ENCODE measurements at regions not wholly inside any gene's neighbourhood (a gene's known extent, or its start where the extent isn't known, plus 50 kb on each side); places are given as distances from the start of the nearest gene placed in this dataset.

DNA sequence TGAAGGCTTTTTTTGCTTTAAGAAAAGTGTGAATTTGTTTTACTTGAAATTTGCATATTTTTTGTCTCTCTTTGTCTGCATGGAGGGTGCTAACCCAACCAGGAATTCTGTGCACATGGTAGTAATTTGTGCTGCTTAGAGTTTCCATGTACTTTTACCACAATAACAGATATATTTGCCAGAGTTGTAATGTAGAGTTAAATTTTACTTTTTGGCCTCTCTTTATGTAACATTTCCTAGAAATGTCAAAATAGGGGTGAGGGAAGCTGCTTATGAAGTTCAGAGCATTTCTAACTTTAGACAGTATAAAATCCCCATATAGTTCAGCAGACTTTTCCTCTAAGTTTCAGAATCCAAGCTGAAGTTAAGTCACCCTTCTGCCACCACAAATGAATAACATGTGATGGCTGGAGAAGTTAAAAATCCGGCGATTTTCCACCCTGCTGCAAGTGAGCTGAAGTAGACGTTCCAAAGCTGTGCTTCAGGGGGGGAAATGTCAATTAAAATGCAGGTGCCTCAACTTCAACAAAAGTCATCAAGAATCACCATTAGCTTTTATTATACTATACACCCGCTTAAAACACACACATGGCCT is 385.7 kb upstream of the NR2F2 start:
- no peak for DNase-seq (ENCODE audit: low read depth in 2 of 2)

- no peak for DNase-seq (ENCODE audit: low read depth in 2 of 2)
Observed at GRCh38 chr15:95946241-95946640, 384.3 kb upstream of the NR2F2 start.

DNA sequence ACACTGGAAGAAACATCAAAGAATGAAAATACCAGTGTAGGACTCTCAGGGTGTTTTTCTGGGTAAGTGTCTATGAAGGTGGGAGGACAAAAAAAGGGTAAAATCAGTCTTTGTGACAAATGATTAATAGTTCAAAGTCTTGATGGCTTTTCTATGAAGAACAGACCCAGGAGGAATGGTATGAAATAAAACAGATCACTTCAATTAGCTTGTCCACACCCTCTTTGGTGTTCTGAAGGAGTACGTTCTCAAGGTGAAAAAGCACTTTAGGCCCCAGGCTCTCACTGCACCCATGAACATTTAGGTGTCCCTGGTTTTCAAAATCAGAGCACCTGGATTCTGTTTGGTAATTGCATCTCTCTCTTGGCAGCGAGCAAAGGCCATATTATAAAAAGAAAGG is 383.6 kb upstream of the NR2F2 start:
- no peak for DNase-seq (ENCODE audit: low read depth in 2 of 2)

- DNase-seq (ENCODE audit: low read depth in 2 of 2) = no peak
Observed at GRCh38 chr15:95948411-95948810, 382.1 kb upstream of the NR2F2 start.

DNA sequence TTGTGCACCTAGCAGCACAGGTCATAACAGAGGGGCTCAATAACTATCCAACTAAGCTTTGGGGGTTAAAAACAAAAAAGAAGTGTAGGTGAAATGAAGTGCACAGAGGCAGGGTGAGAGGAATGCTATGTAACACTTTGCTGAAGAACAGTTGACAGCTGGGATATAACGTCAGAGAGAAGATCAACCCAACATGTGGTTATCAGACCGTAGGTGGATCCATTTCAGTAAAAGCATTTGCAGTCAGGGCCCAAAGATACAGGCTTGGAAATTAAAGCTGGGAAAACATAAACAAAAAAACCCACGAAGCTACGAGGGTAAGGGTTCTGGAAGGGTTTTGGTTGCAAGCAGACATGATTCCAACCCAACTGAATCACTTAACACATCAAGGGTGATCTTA is 377.5 kb upstream of the NR2F2 start:
- no peak for DNase-seq (ENCODE audit: low read depth in 2 of 2)

DNA sequence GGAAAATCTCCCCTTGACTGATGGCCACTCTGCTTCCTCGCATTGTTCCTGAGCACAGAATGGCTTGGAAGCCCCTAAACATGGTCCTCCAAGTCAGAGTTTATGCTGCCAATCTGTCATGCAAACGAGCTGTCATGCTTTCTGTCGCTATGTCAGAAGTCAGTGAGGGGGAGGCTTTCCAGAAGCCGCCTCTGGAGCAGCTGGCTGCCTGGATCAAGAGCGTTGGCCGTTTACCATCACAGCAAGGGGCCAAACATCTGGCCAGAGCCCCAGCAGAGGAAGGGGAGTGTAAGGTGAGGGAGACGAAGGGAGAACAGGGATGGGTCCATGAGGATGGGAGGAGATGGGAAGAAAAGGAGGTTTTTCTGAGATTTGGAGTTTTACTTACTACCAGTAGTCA is 372.6 kb upstream of the NR2F2 start:
- DNase-seq (ENCODE audit: low read depth in 2 of 2) = no peak

- DNase-seq (ENCODE audit: low read depth in 2 of 2) = no peak
Observed at GRCh38 chr15:95958382-95958781, 372.1 kb upstream of the NR2F2 start.

DNA sequence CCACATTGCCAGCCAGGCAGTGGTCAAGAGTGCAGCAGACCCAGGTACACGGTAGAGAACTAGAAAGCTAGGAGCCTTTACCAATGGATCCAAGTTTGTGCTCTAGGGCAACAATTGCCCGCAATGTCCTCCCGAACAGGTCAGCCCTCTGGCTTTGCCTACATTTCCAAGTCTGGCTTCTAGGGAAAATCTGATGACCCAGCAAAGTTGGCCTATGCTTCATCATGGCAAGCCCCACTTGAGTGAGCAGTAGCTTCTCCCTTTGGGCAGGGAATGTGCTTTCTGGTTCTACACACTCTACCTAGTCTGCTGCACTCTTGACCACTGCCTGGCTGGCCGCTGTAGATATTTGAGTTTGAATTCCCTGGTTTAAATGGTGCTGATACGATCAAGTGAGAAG is 361.6 kb upstream of the NR2F2 start:
- no peak for DNase-seq (ENCODE audit: low read depth in 2 of 2)

DNA sequence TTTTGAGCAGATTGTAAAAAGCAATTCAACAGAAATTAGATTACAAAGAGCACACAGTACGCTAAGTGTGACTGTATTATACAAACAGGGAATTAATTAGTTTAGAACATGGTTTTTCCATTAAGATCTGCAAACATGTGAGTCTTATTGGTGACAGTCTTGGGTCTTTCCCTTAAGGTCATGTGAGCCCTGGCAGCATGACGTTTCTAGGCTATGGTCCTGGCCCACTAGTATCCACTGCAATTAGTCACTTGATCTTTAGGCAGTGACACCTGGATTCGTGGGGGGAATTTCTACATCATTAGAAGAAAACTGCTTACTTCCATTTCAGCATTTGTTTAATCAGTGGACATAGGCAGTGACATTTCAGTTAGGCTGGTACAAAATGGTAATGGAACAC is 360.2 kb upstream of the NR2F2 start:
- DNase-seq (ENCODE audit: low read depth in 2 of 2) = no peak

- no peak for DNase-seq (ENCODE audit: low read depth in 2 of 2)
Observed at GRCh38 chr15:95972041-95972553, 358.4 kb upstream of the NR2F2 start.

- DNase-seq (ENCODE audit: low read depth in 2 of 2) = no peak
Observed at GRCh38 chr15:95972812-95973211, 357.7 kb upstream of the NR2F2 start.

DNA sequence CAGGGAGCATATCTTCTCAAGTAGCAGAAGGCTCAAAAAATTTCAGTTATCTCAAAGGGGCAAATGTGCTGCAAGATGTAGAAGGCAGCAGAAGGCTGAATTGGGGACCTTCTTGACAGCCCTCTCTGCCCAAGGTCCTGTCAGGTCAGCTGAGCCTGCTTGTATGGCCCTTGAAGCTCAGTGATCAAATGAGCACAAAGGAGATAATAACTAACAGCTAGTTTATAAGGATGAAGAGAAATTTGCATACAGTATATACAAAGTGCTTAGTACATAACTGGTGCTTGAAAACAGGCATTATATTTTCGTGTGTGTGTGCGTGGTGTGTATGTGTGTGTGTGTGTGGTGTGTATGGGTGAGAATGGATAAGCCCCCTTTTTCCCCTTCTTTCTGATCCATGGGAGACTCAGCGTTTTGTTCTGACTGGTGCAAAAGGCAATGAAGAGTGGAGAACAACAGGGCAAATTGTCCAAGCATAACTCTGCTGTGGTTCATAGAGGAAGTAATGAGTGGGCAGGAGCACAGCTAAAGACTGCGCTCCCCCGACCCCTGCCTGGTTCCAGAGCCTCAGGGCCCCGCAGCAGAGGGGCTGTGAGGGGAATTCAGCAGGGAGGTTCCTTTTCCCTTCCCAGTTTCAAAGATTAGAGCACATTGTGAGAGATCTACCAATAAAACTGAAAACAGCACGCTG is 356.8 kb upstream of the NR2F2 start:
- DNase-seq (ENCODE audit: low read depth in 2 of 2) = no peak

GRCh38 chr15:95975212-95975611 is 355.3 kb upstream of the NR2F2 start:
- DNase-seq (ENCODE audit: low read depth in 2 of 2) = no peak

GRCh38 chr15:95979286-95979685 is 351.2 kb upstream of the NR2F2 start:
- DNase-seq (ENCODE audit: low read depth in 2 of 2) = no peak

- DNase-seq (ENCODE audit: low read depth in 2 of 2) = no peak
Observed at GRCh38 chr15:95981209-95981608, 349.3 kb upstream of the NR2F2 start.

DNA sequence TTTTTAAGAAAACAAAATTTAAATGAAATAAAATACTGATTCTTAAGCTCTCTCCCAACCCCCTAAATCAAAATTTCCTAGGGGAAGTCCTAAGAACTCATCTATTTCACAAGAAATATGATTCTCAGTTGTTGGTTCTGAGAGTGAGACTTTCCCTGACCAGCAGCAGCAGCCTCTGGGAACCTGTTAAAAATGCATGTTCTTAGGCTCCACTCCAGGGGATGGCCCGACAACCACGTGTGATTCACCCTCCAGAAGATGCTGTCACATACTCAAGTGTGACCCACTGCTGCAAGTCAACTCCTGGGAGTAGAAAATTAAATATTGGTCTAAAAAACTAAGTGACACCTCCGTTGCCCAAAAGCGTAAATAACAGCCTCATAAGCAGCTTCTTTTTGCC is 343.2 kb upstream of the NR2F2 start:
- no peak for DNase-seq (ENCODE audit: low read depth in 2 of 2)

DNA sequence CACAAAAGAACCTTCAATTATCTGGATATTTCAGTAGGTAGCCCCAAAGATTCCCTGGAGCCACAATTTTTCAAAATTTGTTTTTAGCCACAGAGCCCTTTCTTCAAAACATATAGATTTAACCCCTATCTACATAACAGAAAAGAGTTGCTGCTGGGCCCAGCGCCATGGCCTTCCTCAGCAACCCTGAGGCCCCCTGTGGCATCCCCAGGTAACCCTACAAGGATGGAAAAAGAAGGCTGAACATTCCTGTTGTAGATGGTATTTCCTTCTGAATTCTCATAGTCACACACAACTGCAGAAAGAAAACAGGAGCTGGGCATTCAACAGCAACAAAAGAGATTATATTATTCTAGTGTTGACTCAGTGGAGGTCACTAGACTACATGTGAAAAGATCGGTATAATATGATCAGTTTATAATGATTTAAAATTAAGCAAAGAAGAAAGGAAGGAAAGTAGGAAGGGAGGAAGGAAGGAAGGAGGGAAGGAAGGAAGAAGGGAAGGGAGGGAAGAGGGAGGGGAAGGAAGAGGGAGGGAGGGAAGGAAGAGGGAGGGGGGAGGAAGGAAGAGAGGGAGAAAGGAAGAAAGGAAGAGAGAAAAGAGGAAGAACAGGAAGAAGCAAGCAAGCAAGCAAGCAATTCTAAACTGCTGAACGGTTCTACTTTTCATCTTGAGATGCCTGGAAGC is 342.5 kb upstream of the NR2F2 start:
- no peak for DNase-seq (ENCODE audit: low read depth in 2 of 2)

DNA sequence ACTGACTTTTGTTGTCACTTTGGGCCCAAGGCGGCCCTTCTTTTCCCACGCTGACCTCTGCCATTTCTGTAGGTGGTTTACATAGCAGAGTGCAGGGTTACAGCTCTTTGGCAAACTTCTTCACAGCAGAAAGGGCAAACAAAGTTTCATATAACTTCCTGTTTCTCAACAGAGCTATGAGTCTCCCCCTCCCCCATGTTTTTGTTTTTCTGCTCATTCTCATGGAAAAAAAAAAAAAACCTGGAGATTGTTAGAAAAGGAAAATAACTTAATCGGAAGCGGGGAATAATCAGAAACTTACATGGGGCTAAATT is 342.0 kb upstream of the NR2F2 start:
- DNase-seq (ENCODE audit: low read depth in 2 of 2) = no peak

DNA sequence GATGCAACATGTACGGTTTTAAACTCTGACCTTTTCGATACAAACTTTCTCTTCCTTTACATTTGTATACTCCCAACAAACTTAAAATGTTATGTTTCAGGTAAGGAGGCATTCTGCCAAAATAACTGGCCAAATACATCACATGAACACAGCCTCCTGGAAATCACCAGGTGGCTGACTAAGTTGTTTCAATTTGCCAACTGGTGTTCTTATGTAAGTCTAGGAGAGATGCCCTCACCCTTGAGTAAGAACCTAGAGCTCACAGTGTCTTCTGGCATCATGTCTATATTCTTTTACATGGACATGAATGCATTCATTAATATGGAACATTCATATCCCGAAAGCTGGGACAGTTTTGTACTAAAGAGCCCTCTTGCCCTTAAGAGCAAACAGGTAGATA is 341.1 kb upstream of the NR2F2 start:
- no peak for DNase-seq (ENCODE audit: low read depth in 2 of 2)

- DNase-seq (ENCODE audit: low read depth in 2 of 2) = peak in 1 of 2 donors; percentile 0
Observed at GRCh38 chr15:95990833-95991232, 339.7 kb upstream of the NR2F2 start.

DNA sequence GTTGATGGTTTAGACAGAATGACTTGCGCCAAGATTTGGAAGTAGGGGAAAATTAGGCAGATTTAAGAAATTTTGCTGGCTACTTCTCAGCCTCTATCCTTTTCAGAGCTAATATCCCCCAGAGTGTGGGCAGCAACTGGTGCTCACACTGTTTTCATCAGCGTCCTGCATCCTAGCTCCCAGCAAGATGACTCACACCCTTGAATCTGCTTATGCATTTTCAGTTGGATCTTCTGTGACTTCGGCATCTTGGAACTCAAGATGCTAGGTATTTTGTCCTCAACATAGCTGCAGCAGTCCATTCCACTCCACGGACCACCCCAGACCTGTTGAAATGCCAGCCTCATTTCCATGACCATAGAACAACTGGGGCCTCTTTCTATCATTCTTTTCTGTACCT is 336.1 kb upstream of the NR2F2 start:
- no peak for DNase-seq (ENCODE audit: low read depth in 2 of 2)

- no peak for DNase-seq (ENCODE audit: low read depth in 2 of 2)
Observed at GRCh38 chr15:95995375-95996168, 334.9 kb upstream of the NR2F2 start.

Data from stimulated activated CD4-positive, alpha-beta T cell treated with anti-CD3 and anti-CD28 coated beads, Interleukin-4, amount 100 ng/mL, for 48 hours (primary cell).